Tibial artery (tissue), 4 donors: ENCODE measurements at regions not wholly inside any gene's neighbourhood (a gene's known extent, or its start where the extent isn't known, plus 50 kb on each side); places are given as distances from the start of the nearest gene placed in this dataset.

Experiments
- DNase-seq, 2 donors: peaks; one replicate each; pipeline ENCODE4 v3.0.0-alpha.2; 2019
- H3K27ac ChIP-seq, 2 donors: fragments of 200-600 bp; sonication (generic) in 1 of 2; 1 replicate in 1 of 2; 2 replicates in 1 of 2; pipeline ENCODE4 v1.5.1; 2018 to 2019; ENCODE audit warnings: mild to moderate bottlenecking in 1 of 2
- H3K27me3 ChIP-seq, 2 donors: fragments of 200-600 bp; sonication (generic) in 1 of 2; one replicate each; pipeline versions ENCODE4 v1.5.1 to v1.6.0; 2016 to 2019
- H3K36me3 ChIP-seq, 3 donors: fragments of 200-600 bp; sonication (generic) in 2 of 3; one replicate each; pipeline ENCODE4 v1.5.1; 2016 to 2019; ENCODE audit warnings: mild to moderate bottlenecking in 2 of 3
- H3K4me1 ChIP-seq, 4 donors: fragments of 200-600 bp; sonication (generic) in 2 of 4; 1 replicate in 3 of 4; 2 replicates in 1 of 4; pipeline ENCODE4 v1.5.1; 2016 to 2019
- H3K4me3 ChIP-seq, 2 donors: fragments of 200-600 bp; sonication (generic) in 1 of 2; 1 replicate in 1 of 2; 2 replicates in 1 of 2; pipeline ENCODE4 v1.5.1; 2018 to 2019; ENCODE audit warnings: mild to moderate bottlenecking in 2 of 2
- H3K9me3 ChIP-seq, 3 donors: fragments of 200-600 bp; sonication (generic) in 1 of 3; one replicate each; pipeline ENCODE4 v1.5.1; 2016 to 2019
- intact Hi-C: fragments of 100-400 bp; cut with DNase I; formaldehyde crosslinking; loops from one replicate; pipeline ENCODE4 v1.15.0; 2023; ENCODE audit warnings: low total_unique reads
- TF ChIP-seq, protein P1 (sequence below), 2 experiments: fragments of 200-600 bp in 1 of 2; fragments of 450-650 bp in 1 of 2; IDR thresholded peaks; one replicate each; pipeline ENCODE4 v1.5.1; 2017 to 2019; ENCODE audit warnings: antibody characterized with exemption in 2 of 2, mild to moderate bottlenecking in 1 of 2, moderate library complexity in 1 of 2

DNA sequence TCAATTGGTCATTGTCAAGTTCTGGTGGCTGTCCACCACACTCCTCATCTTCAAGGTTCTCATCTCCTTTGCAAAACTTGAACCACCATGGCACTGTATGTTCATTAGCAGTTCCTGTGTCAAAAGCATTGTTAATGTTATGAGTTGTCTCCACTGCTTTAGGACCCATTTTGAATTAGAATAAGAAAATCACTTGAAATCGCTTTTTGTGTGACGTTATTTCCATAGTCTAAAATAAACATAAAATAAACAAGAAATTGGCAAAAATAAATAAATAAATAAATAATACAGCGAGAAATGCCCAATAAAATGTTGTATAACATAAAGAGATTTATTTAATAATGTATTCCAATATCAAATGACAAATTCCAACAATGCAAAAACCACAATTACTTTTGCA, 195.5 kb upstream of the CDC14C start:
- Histone ChIP-seq H3K27me3 (no peaks in the 10 kb centered on the region), H3K36me3 (no peaks in the 10 kb centered on the region), H3K4me3 (no peak overlapping the region), H3K9me3 (no peaks in the 10 kb centered on the region), H3K27ac (no peak overlapping the region), H3K4me1 (no peaks in the 10 kb centered on the region)
- intact Hi-C loops: no loop called here
- DNase-seq: no peak
- TF ChIP-seq, protein P1, sequence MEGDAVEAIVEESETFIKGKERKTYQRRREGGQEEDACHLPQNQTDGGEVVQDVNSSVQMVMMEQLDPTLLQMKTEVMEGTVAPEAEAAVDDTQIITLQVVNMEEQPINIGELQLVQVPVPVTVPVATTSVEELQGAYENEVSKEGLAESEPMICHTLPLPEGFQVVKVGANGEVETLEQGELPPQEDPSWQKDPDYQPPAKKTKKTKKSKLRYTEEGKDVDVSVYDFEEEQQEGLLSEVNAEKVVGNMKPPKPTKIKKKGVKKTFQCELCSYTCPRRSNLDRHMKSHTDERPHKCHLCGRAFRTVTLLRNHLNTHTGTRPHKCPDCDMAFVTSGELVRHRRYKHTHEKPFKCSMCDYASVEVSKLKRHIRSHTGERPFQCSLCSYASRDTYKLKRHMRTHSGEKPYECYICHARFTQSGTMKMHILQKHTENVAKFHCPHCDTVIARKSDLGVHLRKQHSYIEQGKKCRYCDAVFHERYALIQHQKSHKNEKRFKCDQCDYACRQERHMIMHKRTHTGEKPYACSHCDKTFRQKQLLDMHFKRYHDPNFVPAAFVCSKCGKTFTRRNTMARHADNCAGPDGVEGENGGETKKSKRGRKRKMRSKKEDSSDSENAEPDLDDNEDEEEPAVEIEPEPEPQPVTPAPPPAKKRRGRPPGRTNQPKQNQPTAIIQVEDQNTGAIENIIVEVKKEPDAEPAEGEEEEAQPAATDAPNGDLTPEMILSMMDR (IDR thresholded peaks at IDR 0.05): no peak

- TF ChIP-seq, protein P1 (IDR thresholded peaks at IDR 0.05): no peak
- H3K36me3 ChIP-seq: no peaks in the 10 kb centered on the region
- H3K27ac ChIP-seq: no peak overlapping the region
- intact Hi-C loops: no loop called here
- H3K4me3 ChIP-seq: no peak overlapping the region
- H3K4me1 ChIP-seq: no peaks in the 10 kb centered on the region
- peaks cover 0 to 7% (median 7%) of the 10 kb centered on the region in 3 donors for H3K9me3 ChIP-seq
- H3K27me3 ChIP-seq: no peaks in the 10 kb centered on the region
- no peak for DNase-seq
These were observed 189.5 kb upstream of the CDC14C start for GRCh38 chr7:48734695-48735406.

GRCh38 chr7:48741545-48741944, 182.8 kb upstream of the CDC14C start:
- H3K27me3 ChIP-seq: no peaks in the 10 kb centered on the region
- H3K4me3 ChIP-seq: no peak overlapping the region
- intact Hi-C loops: no loop called here
- TF ChIP-seq, protein P1 (IDR thresholded peaks at IDR 0.05): no peak
- H3K4me1 ChIP-seq: no peaks in the 10 kb centered on the region
- H3K36me3 ChIP-seq: no peaks in the 10 kb centered on the region
- H3K9me3 ChIP-seq: peaks cover 0 to 7% (median 7%) of the 10 kb centered on the region in 3 donors
- H3K27ac ChIP-seq: no peak overlapping the region
- DNase-seq: peak in 1 of 2 donors; percentile 30

GRCh38 chr7:48742079-48742798, 182.1 kb upstream of the CDC14C start:
- H3K4me1 ChIP-seq: no peaks in the 10 kb centered on the region
- H3K36me3 ChIP-seq: no peaks in the 10 kb centered on the region
- H3K27me3 ChIP-seq: no peaks in the 10 kb centered on the region
- intact Hi-C loops: no loop called here
- peaks cover 0 to 7% (median 7%) of the 10 kb centered on the region in 3 donors for H3K9me3 ChIP-seq
- no peak overlapping the region for H3K27ac ChIP-seq
- no peak for DNase-seq
- TF ChIP-seq, protein P1 (IDR thresholded peaks at IDR 0.05): no peak
- no peak overlapping the region for H3K4me3 ChIP-seq

GRCh38 chr7:48748081-48748833, 176.1 kb upstream of the CDC14C start:
- TF ChIP-seq, protein P1 (IDR thresholded peaks at IDR 0.05): no peak
- H3K4me1 ChIP-seq: no peaks in the 10 kb centered on the region
- H3K9me3 ChIP-seq: no peaks in the 10 kb centered on the region
- H3K27ac ChIP-seq: no peak overlapping the region
- intact Hi-C loops: no loop called here
- no peak overlapping the region for H3K4me3 ChIP-seq
- no peaks in the 10 kb centered on the region for H3K36me3 ChIP-seq
- DNase-seq: no peak
- no peaks in the 10 kb centered on the region for H3K27me3 ChIP-seq
